ENCODE measurements at regions not wholly inside any gene's neighbourhood (a gene's known extent, or its start where the extent isn't known, plus 50 kb on each side); places are given as distances from the start of the nearest gene placed in this dataset.

GRCh38 chr15:96948981-96949380 is 618.5 kb downstream of the NR2F2 start:
- no peak for TF ChIP-seq CTCF (IDR thresholded peaks at IDR 0.05; ENCODE audit: low read depth, low read length)
- H3K4me3 ChIP-seq (ENCODE audit: low read depth, low read length): no peak overlapping the region

GRCh38 chr15:96958721-96959120 is 628.2 kb downstream of the NR2F2 start:
- H3K4me3 ChIP-seq (ENCODE audit: low read depth, low read length): no peak overlapping the region
- TF ChIP-seq CTCF (IDR thresholded peaks at IDR 0.05; ENCODE audit: low read depth, low read length): no peak

GRCh38 chr15:96959501-96959900 is 629.0 kb downstream of the NR2F2 start:
- TF ChIP-seq CTCF (IDR thresholded peaks at IDR 0.05; ENCODE audit: low read depth, low read length): no peak
- no peak overlapping the region for H3K4me3 ChIP-seq (ENCODE audit: low read depth, low read length)

GRCh38 chr15:96960711-96961480 is 630.4 kb downstream of the NR2F2 start:
- no peak overlapping the region for H3K4me3 ChIP-seq (ENCODE audit: low read depth, low read length)
- TF ChIP-seq CTCF (IDR thresholded peaks at IDR 0.05; ENCODE audit: low read depth, low read length): no peak

- no peak overlapping the region for H3K4me3 ChIP-seq (ENCODE audit: low read depth, low read length)
- TF ChIP-seq CTCF (IDR thresholded peaks at IDR 0.05; ENCODE audit: low read depth, low read length): no peak
Measured at GRCh38 chr15:96966554-96966953, 636.1 kb downstream of the NR2F2 start.

GRCh38 chr15:96969732-96970710 is 639.5 kb downstream of the NR2F2 start:
- no peak for TF ChIP-seq CTCF (IDR thresholded peaks at IDR 0.05; ENCODE audit: low read depth, low read length)

GRCh38 chr15:96972201-96972600 is 641.7 kb downstream of the NR2F2 start:
- no peak for TF ChIP-seq CTCF (IDR thresholded peaks at IDR 0.05; ENCODE audit: low read depth, low read length)
- no peak overlapping the region for H3K4me3 ChIP-seq (ENCODE audit: low read depth, low read length)

More at GRCh38 chr15:96969732-96970710, 639.5 kb downstream of the NR2F2 start:
- H3K4me3 ChIP-seq (ENCODE audit: low read depth, low read length): no peak overlapping the region

All from WI38 (cell line).